HCEC 1CT (cell line): ENCODE measurements at regions not wholly inside any gene's neighbourhood (a gene's known extent, or its start where the extent isn't known, plus 50 kb on each side); places are given as distances from the start of the nearest gene placed in this dataset.

Experiments used
- DNase-seq: peaks from one replicate; pipeline ENCODE4 v3.0.0-alpha.2; 2017

- no peak for DNase-seq
Observed at GRCh38 chr6:104301951-104302350, 557.8 kb downstream of the HACE1 start.

- no peak for DNase-seq
Observed at GRCh38 chr6:104286641-104287040, 573.1 kb downstream of the HACE1 start.

GRCh38 chr6:104284872-104285271 is 574.8 kb downstream of the HACE1 start:
- DNase-seq, result no peak

GRCh38 chr6:104282581-104282980 is 577.1 kb downstream of the HACE1 start:
- DNase-seq, result no peak

- DNase-seq, result no peak
Observed at GRCh38 chr6:104281370-104281769, 578.3 kb downstream of the HACE1 start.

GRCh38 chr6:104268389-104268788 is 591.3 kb downstream of the HACE1 start:
- no peak for DNase-seq

- no peak for DNase-seq
Observed at GRCh38 chr6:104266922-104267321, 592.8 kb downstream of the HACE1 start.

- no peak for DNase-seq
Observed at GRCh38 chr6:104256646-104257045, 603.1 kb downstream of the HACE1 start.

- DNase-seq, result no peak
Observed at GRCh38 chr6:104253236-104253635, 606.5 kb downstream of the HACE1 start.

GRCh38 chr6:104252276-104252675 is 607.4 kb downstream of the HACE1 start:
- DNase-seq, result no peak

GRCh38 chr6:104251651-104252050 is 608.1 kb downstream of the HACE1 start:
- DNase-seq, result no peak

- no peak for DNase-seq
Observed at GRCh38 chr6:104240865-104241264, 618.9 kb downstream of the HACE1 start.

GRCh38 chr6:104239971-104240370 is 619.7 kb downstream of the HACE1 start:
- DNase-seq, result no peak

- no peak for DNase-seq
Observed at GRCh38 chr6:104229057-104229456, 630.7 kb downstream of the HACE1 start.

GRCh38 chr6:104227508-104227907 is 632.2 kb downstream of the HACE1 start:
- DNase-seq, result no peak

- DNase-seq, result no peak
Observed at GRCh38 chr6:104226790-104227446, 632.8 kb downstream of the HACE1 start.

GRCh38 chr6:104218116-104218515 is 641.6 kb downstream of the HACE1 start:
- no peak for DNase-seq

GRCh38 chr6:104214901-104215300 is 644.8 kb downstream of the HACE1 start:
- DNase-seq, result no peak

- DNase-seq, result no peak
Observed at GRCh38 chr6:104212977-104213668, 646.6 kb downstream of the HACE1 start.

GRCh38 chr6:104207635-104208034 is 652.1 kb downstream of the HACE1 start:
- no peak for DNase-seq

- no peak for DNase-seq
Observed at GRCh38 chr6:104201557-104201956, 658.2 kb downstream of the HACE1 start.

GRCh38 chr6:104187616-104188015 is 672.1 kb downstream of the HACE1 start:
- DNase-seq, result no peak

- no peak for DNase-seq
Observed at GRCh38 chr6:104186831-104187230, 672.9 kb downstream of the HACE1 start.

- no peak for DNase-seq
Observed at GRCh38 chr6:104183816-104184435, 675.8 kb downstream of the HACE1 start.
